ENCODE measurements at regions not wholly inside any gene's neighbourhood (a gene's known extent, or its start where the extent isn't known, plus 50 kb on each side); places are given as distances from the start of the nearest gene placed in this dataset.

DNA sequence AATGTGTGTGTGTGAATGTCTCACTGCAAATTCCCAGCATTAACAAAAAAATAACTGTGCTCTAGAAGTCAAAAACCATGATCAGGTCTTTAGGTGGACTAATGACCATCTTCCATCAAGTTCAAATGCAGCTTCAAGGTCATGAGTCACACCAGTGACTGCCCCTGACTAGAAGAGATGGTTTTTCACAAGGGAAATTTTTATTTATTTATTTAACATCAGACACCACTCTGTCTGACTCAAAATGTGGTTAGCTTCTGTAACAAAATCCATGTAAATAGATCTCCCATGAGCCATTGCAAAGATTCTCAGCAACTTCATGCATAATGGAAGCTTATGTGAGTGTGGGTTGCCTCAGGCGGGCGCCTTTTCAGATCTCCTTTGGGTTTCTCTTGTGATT, 219.2 kb downstream of the KIT start:
- TF ChIP-seq TCF12 (IDR thresholded peaks at IDR 0.05; ENCODE audit: low read depth) (no peak), FOXM1 (IDR thresholded peaks at IDR 0.05; ENCODE audit: borderline replicate concordance, low read depth) (no peak), CREB1 (IDR thresholded peaks at IDR 0.05; ENCODE audit: low read depth) (no peak), RAD21 (IDR thresholded peaks at IDR 0.05; ENCODE audit: low read depth) (no peak), USF1 (IDR thresholded peaks at IDR 0.05) (no peak), YY1 (IDR thresholded peaks at IDR 0.05; ENCODE audit: low read depth) (no peak), MAX (IDR thresholded peaks at IDR 0.05) (no peak), ZBTB7A (IDR thresholded peaks at IDR 0.05; ENCODE audit: low read depth) (no peak), NFIC (IDR thresholded peaks at IDR 0.05) (no peak), TAF1 (IDR thresholded peaks at IDR 0.05; ENCODE audit: low read depth) (no peak), REST (IDR thresholded peaks at IDR 0.05; ENCODE audit: low read depth) (no peak)

DNA sequence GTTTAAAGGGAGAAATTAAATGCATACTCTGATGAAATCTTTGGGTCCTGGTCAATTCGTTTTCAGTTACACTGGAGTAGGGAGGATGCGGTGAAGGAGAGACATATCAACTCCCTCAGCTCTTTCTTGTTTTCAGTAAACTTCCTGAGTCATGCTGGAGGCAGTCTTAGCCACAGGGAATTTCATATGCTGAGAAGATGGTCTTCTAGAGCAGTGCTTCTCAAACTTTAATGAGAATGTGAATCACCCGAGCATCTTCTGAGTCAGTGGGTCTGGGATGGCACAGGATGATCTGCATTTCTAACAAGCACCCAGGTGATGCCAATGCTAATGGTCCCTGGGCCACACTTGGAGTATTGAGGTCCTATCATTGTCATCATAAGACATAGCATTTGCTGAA, 214.5 kb downstream of the KIT start:
- TF ChIP-seq ZBTB7A (IDR thresholded peaks at IDR 0.05; ENCODE audit: low read depth) (no peak), EP300 (IDR thresholded peaks at IDR 0.05; ENCODE audit: borderline replicate concordance) (no peak), MAX (IDR thresholded peaks at IDR 0.05) (no peak), NFIC (IDR thresholded peaks at IDR 0.05) (no peak), TEAD4 (IDR thresholded peaks at IDR 0.05) (no peak), TCF12 (IDR thresholded peaks at IDR 0.05; ENCODE audit: low read depth) (no peak), TAF1 (IDR thresholded peaks at IDR 0.05; ENCODE audit: low read depth) (no peak), CREB1 (IDR thresholded peaks at IDR 0.05; ENCODE audit: low read depth) (no peak), CEBPB (IDR thresholded peaks at IDR 0.05) (no peak), YY1 (IDR thresholded peaks at IDR 0.05; ENCODE audit: low read depth) (no peak), FOXM1 (IDR thresholded peaks at IDR 0.05; ENCODE audit: borderline replicate concordance, low read depth) (no peak), RAD21 (IDR thresholded peaks at IDR 0.05; ENCODE audit: low read depth) (no peak), REST (IDR thresholded peaks at IDR 0.05; ENCODE audit: low read depth) (no peak), USF1 (IDR thresholded peaks at IDR 0.05) (no peak), EGR1 (IDR thresholded peaks at IDR 0.05) (no peak)

GRCh38 chr4:54863571-54864255, 206.0 kb downstream of the KIT start:
- no peak for TF ChIP-seq RAD21 (IDR thresholded peaks at IDR 0.05; ENCODE audit: low read depth)
- TF ChIP-seq TCF12 (IDR thresholded peaks at IDR 0.05; ENCODE audit: low read depth): no peak
- TF ChIP-seq EP300 (IDR thresholded peaks at IDR 0.05; ENCODE audit: borderline replicate concordance): no peak
- no peak for TF ChIP-seq USF1 (IDR thresholded peaks at IDR 0.05)
- TF ChIP-seq ZBTB7A (IDR thresholded peaks at IDR 0.05; ENCODE audit: low read depth): no peak
- TF ChIP-seq CEBPB (IDR thresholded peaks at IDR 0.05): no peak

DNA sequence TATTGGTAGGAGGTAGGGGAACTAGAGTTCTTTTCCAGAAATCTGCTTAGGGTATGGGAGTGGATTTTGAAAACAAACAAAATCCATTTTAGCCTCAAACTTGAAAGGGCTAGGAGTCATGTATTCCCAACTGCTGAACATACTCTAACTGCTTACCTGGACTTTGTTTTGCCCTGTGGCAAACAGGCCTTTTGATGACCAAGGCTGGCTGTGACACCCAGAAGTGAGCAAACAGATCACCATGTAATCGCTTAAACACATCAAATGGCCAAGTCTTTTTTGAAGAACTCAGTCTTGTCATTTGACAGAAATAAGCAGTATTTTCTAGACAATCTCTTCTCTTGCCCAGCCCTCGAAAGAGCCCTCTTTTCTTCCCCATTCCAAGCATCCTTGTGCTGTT, 203.4 kb downstream of the KIT start:
- no peak for TF ChIP-seq TAF1 (IDR thresholded peaks at IDR 0.05; ENCODE audit: low read depth)
- TF ChIP-seq EGR1 (IDR thresholded peaks at IDR 0.05): no peak
- no peak for TF ChIP-seq CREB1 (IDR thresholded peaks at IDR 0.05; ENCODE audit: low read depth)
- no peak for TF ChIP-seq CEBPB (IDR thresholded peaks at IDR 0.05)
- no peak for TF ChIP-seq YY1 (IDR thresholded peaks at IDR 0.05; ENCODE audit: low read depth)

DNA sequence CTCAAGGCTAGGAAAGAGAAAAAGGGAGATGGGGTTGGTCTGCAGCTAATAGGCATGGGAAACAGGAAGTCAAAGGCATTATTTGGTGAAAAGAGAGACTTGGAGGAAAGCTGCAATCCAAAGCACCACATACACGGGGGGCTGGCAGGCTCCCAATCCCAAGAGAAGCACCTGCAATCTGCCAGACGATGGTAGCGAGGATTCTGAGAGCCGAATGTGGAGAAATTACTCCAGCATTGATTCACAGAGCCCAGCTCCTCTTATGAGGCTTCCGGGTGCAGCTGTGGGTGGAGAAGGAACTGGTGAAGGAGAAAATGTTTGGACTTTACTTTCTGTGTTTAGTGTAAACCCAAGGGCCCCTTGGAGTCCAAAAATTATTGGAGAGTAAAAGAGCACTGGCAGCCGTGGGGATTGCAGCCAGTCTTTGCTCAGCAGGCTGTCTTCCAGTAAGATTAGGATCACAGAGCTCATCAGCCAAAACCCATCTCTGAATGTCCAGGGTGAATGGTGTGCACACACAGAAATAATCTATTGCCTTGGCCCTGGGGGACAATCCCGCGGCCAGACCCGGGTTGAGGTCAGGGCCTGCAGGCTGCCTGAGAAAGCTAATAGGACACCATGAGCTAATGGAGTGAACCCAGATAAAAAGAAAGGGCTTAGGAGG, 197.6 kb downstream of the KIT start:
- TF ChIP-seq EGR1 (IDR thresholded peaks at IDR 0.05): no peak
- TF ChIP-seq RAD21 (IDR thresholded peaks at IDR 0.05; ENCODE audit: low read depth): no peak
- no peak for TF ChIP-seq YY1 (IDR thresholded peaks at IDR 0.05; ENCODE audit: low read depth)
- no peak for TF ChIP-seq USF1 (IDR thresholded peaks at IDR 0.05)

All from Ishikawa (cell line).